Right atrium auricular region (tissue), 2 donors: ENCODE measurements at regions not wholly inside any gene's neighbourhood (a gene's known extent, or its start where the extent isn't known, plus 50 kb on each side); places are given as distances from the start of the nearest gene placed in this dataset.

ENCODE experiments used
- DNase-seq: peaks from one replicate; pipeline ENCODE4 v3.0.0-alpha.2; 2019; ENCODE audit warnings: low spot score
- H3K27ac ChIP-seq, 2 donors: fragments of 200-600 bp; sonication (generic); 1 replicate in 1 of 2; 2 replicates in 1 of 2; pipeline ENCODE4 v1.5.1; 2016 to 2019
- H3K27me3 ChIP-seq, 2 donors: fragments of 200-600 bp; sonication (generic); one replicate each; pipeline versions ENCODE4 v1.5.1 to v1.6.0; 2017 to 2019
- H3K36me3 ChIP-seq: fragments of 200-600 bp; sonication (generic); one replicate; pipeline ENCODE4 v1.5.1; 2016
- H3K4me1 ChIP-seq, 2 donors: fragments of 200-600 bp; sonication (generic); one replicate each; pipeline versions ENCODE4 v1.5.1 to v1.6.0; 2017 to 2019
- H3K4me3 ChIP-seq, 2 donors: fragments of 200-600 bp; sonication (generic); 1 replicate in 1 of 2; 2 replicates in 1 of 2; pipeline ENCODE4 v1.5.1; 2017 to 2019; ENCODE audit warnings: mild to moderate bottlenecking in 1 of 2, moderate library complexity in 1 of 2
- H3K9me3 ChIP-seq, 2 donors: fragments of 200-600 bp; sonication (generic); one replicate each; pipeline ENCODE4 v1.5.1; 2019
- CTCF ChIP-seq, 2 donors: fragments of 200-600 bp; sonication (generic); IDR thresholded peaks; one replicate each; pipeline ENCODE4 v1.5.1; 2019; ENCODE audit warnings: antibody characterized with exemption in 2 of 2

GRCh38 chr1:87705233-87705632, 376.6 kb downstream of the LMO4 start:
- Histone ChIP-seq H3K27me3 (no peaks in the 10 kb centered on the region), H3K27ac (no peak overlapping the region), H3K4me3 (no peak overlapping the region), H3K9me3 (peaks cover 0 to 19% of the 10 kb centered on the region in 2 donors), H3K4me1 (no peaks in the 10 kb centered on the region), H3K36me3 (no peaks in the 10 kb centered on the region)
- TF ChIP-seq CTCF (IDR thresholded peaks at IDR 0.05) = no peak
- DNase-seq = no peak

- TF ChIP-seq CTCF (IDR thresholded peaks at IDR 0.05) = no peak
- Histone ChIP-seq H3K27ac (no peak overlapping the region), H3K4me3 (no peak overlapping the region), H3K27me3 (no peaks in the 10 kb centered on the region), H3K9me3 (peaks cover 0 to 16% of the 10 kb centered on the region in 2 donors), H3K36me3 (no peaks in the 10 kb centered on the region), H3K4me1 (no peaks in the 10 kb centered on the region)
- DNase-seq = no peak
Observed at GRCh38 chr1:87706203-87706602, 377.5 kb downstream of the LMO4 start.

GRCh38 chr1:87706779-87707228, 378.1 kb downstream of the LMO4 start:
- DNase-seq = no peak
- H3K36me3 ChIP-seq = no peaks in the 10 kb centered on the region
- no peaks in the 10 kb centered on the region for H3K4me1 ChIP-seq
- H3K4me3 ChIP-seq = no peak overlapping the region
- H3K27me3 ChIP-seq = no peaks in the 10 kb centered on the region
- H3K27ac ChIP-seq = no peak overlapping the region
- peaks cover 0 to 10% of the 10 kb centered on the region in 2 donors for H3K9me3 ChIP-seq
- TF ChIP-seq CTCF (IDR thresholded peaks at IDR 0.05) = no peak

GRCh38 chr1:87707411-87707810, 378.7 kb downstream of the LMO4 start:
- DNase-seq = no peak
- Histone ChIP-seq H3K4me1 (no peaks in the 10 kb centered on the region), H3K27ac (no peak overlapping the region), H3K4me3 (no peak overlapping the region), H3K27me3 (no peaks in the 10 kb centered on the region), H3K9me3 (peaks cover 0 to 4% of the 10 kb centered on the region in 2 donors), H3K36me3 (no peaks in the 10 kb centered on the region)
- TF ChIP-seq CTCF (IDR thresholded peaks at IDR 0.05) = no peak

GRCh38 chr1:87712261-87713010, 383.8 kb downstream of the LMO4 start:
- no peak for DNase-seq
- no peaks in the 10 kb centered on the region for H3K27me3 ChIP-seq
- H3K27ac ChIP-seq = no peak overlapping the region
- H3K36me3 ChIP-seq = no peaks in the 10 kb centered on the region
- no peak overlapping the region for H3K4me3 ChIP-seq
- H3K9me3 ChIP-seq = no peaks in the 10 kb centered on the region
- TF ChIP-seq CTCF (IDR thresholded peaks at IDR 0.05) = no peak
- H3K4me1 ChIP-seq = no peaks in the 10 kb centered on the region

- no peak for DNase-seq
- Histone ChIP-seq H3K9me3 (no peaks in the 10 kb centered on the region), H3K4me3 (no peak overlapping the region), H3K27me3 (no peaks in the 10 kb centered on the region), H3K27ac (no peak overlapping the region), H3K4me1 (no peaks in the 10 kb centered on the region), H3K36me3 (no peaks in the 10 kb centered on the region)
- no peak for TF ChIP-seq CTCF (IDR thresholded peaks at IDR 0.05)
Observed at GRCh38 chr1:87714278-87714677, 385.6 kb downstream of the LMO4 start.
